GM21381 (cell line): ENCODE measurements at regions not wholly inside any gene's neighbourhood (a gene's known extent, or its start where the extent isn't known, plus 50 kb on each side); places are given as distances from the start of the nearest gene placed in this dataset.
"Not testable (repeated sequence)": the region's sequence is repeated elsewhere in the genome, so short reads cannot be mapped to it uniquely, and the experiment has no call there.

Source experiments
- ATAC-seq: cut with Tn5 transposase; IDR thresholded peaks from one replicate; pipeline ENCODE4 v1.9.1; 2021; ENCODE audit warnings: mild to moderate bottlenecking, moderate library complexity; ENCODE audit not compliant: unreplicated experiment

DNA sequence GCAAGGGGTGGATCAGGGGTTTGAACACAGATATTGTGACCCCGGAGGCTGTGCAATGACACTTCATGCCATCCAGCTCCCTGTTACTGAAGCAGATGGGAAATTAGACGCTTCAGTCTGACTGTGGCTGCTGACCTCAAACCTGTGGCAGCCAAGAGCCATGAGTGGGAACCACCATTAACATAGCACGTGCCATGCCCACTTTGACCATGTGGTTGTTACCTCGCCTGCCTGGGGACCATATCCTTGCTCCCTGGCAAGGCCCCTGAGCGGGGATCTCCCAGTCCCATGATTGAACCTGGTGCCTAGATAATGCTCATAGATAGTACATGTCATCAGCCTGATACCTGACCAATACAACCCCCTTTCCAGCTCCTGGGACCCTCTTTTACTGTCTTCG, 68.9 kb downstream of the CYP26B1 start:
- ATAC-seq: no peak

DNA sequence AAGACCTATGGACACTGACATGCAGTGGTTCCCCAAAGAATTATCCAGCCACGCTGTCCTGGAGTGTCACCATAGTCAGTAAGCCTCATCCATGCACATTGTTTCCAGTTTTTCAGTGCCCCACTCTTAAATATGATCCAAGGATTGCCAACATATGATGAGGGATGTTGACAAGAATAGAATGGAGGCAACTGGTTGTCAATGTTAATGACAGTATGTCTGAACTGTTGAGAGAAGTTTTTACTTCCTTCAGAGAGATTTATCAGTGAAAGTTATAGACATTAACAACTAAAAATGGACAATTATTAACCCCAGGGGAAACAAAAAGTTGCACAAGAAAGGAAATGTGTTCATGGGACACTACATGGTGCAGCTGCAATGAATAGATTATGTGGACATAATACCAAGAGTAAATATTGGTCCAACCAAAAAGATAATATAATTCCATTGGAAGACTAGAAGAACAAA, 69.9 kb downstream of the CYP26B1 start:
- ATAC-seq: no peak

DNA sequence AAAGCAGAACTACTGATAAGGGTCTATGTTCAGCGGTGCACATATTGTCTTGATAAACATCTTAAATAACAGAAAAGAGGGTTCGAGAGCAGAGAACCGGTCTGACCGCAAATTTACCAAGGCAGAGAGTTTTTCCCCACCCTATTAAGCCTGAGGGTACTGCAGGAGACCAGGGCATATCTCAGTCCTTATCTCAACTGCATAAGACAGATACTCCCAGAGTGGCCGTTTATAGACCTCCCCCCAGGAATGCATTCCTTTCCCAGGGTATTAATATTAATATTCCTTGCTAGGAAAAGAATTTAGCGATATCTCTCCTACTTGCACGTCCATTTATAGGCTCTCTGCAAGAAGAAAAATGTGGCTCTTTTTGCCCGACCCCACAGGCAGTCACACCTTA, 74.3 kb downstream of the CYP26B1 start:
- not testable (repeated sequence) for ATAC-seq

DNA sequence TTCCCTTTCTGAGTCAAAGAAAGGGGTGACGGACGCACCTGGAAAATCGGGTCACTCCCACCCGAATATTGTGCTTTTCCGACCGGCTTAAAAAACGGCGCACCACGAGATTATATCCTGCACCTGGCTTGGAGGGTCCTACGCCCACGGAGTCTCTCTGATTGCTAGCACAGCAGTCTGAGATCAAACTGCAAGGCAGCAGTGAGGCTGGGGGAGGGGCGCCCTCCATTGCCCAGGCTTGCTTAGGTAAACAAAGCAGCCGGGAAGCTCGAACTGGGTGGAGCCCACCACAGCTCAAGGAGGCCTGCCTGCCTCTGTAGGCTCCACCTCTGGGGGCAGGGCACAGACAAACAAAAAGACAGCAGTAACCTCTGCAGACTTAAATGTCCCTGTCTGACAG, 83.5 kb downstream of the CYP26B1 start:
- ATAC-seq: not testable (repeated sequence)

DNA sequence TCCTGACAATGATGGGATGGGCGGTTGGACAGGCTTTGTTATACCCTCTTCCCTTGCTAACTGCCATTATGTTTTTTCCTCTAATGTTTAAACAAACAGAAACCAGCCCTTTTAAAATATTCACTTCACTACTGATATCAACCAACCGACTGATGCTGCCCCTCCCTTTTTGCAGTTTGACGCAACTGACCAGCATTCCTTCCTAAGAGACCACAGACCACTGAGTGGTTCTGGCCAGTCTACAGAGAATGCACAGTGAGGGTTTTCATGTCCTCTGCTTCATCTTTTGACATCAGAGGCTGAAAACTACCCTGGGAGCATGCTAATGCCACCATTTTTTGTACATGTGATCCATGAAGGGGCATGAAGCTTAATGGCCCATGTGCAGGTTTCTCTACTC, 85.3 kb downstream of the CYP26B1 start:
- ATAC-seq: no peak

DNA sequence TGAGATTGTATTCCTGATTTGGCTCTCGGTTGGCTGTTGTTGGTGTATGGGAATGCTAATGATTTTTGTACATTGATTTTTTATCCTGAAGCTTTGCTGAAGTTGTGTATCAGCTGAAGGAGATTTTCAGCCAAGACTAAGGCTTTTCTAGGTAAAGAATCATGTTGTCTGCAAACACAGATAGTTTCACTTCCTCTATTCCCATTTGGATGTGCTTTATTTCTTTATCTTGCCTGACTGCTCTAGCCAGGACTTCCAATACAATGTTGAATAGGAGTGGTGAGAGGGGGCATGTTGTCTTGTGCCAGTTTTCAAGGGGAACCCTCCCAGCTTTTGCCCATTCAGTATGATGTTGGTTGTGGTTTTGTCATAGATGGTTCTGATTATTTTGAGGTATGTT, 90.4 kb downstream of the CYP26B1 start:
- no peak for ATAC-seq

DNA sequence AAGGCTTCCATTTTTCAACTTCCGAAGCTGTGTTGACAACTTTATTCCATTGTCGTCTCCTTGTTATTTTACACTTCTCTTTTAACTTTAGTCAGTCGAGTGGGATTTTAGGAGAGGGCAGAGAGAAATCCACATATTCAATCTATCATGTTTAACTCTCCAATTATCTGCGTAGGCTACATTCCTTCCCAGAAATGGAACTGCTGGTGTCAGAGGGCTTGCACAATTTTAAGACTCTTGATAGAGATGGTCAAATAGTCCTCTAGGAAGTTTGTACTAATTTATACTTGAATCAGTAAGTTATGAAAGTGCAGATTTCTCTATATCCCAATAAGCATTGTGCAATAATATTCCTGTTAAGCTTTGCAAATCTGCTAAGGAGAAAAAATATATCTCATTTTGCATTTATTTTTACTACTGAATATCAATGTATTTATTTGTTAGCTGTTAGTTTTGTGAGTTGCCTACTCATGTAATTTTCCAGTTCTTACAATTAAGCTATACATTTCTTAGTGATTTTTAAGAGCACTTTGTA, 95.6 kb downstream of the CYP26B1 start:
- ATAC-seq: no peak

DNA sequence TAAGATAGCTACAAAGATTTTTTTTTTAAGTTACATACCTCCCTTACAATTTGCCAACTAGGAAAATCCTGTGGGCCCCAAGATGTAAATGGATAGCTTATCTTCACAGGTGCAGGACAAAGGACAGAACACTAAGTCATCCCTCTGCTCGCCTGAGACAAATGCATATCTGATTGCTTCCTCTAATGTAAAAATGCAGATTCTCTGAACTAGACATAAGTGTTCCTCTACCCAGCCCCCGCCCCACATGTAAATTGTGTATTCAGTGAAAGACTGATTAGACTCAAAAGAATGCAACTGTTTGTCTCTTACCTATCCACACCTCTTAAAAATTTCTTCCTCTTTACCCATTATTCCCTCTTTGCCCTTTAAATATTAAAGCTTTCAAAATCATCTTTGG, 96.5 kb downstream of the CYP26B1 start:
- no peak for ATAC-seq

DNA sequence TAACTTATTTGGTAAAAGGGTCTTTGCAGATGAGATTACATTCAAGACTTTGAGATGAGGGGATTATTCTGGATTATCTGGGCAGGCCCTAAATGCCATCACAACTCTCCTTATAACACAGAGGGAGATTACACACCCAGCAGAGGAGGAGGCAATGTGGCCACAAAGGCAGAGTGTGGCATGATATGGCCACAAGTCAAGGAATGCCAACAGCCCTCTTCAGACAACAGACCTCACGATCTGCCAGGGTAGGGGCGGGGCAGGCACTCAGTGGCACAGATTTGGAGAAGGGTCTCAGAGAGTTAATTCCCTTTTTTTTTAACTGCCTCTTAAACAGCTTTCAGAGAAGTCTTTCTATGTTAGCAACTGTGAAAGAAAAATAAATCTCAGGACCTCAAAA, 96.9 kb downstream of the CYP26B1 start:
- ATAC-seq: no peak

DNA sequence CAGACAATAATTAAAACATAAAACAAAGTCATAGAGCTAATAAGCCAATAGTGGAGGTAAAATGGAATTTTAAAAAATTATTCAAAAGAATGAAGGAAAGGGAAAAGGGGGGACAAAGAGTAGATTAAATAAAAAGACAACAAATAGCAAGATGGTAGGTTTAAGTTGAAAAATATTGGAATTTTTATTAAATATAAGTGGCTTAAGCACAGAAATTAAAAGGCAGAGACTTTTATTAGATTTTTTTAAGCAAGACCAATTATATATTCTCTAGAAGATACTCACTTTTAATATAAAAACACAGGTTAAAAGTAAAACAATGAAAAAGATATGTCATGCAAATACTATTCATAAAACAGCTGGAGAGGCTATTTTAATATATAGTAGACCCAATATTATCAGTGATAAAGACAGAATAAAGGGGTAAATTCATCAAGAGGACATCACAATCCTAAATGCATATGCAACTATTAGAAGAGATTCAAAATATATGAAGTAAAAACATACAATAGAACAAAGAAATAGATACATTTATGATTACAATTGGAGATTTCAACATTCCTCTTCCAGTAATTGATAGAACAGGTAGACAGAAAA, 98.7 kb downstream of the CYP26B1 start:
- ATAC-seq: no peak

DNA sequence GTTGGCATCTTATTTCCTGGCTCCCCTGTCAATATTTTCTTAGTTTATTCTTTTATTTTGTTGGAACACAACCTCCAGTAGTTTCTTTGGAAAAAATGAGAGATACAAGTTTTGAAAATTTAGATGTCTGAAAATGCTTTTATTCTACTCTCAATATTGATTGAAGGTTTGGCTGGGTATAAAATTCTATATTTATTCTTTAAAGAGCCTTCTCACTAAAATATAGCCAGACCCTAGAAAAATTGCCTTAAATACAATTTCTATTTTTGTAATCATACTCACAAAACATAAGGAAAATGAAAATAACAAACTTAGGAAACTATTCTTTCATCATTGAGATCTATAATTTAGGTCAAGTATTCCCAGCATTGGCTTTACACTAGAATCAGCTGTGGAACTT, 103.7 kb downstream of the CYP26B1 start:
- no peak for ATAC-seq

DNA sequence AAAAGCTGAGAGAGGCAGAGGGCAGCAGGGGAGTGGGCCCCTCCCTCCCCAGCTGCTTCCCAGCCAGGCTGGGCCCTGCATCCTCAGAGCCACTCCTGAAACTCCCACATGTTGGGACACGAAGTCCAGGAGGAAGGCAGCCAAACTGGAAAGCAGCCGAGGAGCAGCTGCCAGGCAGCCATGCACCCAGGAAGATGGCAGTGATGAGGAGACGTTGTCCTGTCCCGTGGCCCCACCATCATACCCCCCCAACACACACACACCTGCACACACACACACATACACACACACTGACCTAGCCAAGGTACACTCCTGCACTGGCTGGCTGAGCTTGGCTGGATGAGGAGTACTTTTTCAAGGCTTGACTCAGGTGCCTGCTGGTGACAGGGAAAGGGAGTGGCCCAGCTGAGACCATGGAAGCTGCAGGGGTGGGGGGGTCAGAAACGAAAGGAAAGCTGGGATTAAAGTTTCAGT, 106.0 kb downstream of the CYP26B1 start:
- no peak for ATAC-seq

DNA sequence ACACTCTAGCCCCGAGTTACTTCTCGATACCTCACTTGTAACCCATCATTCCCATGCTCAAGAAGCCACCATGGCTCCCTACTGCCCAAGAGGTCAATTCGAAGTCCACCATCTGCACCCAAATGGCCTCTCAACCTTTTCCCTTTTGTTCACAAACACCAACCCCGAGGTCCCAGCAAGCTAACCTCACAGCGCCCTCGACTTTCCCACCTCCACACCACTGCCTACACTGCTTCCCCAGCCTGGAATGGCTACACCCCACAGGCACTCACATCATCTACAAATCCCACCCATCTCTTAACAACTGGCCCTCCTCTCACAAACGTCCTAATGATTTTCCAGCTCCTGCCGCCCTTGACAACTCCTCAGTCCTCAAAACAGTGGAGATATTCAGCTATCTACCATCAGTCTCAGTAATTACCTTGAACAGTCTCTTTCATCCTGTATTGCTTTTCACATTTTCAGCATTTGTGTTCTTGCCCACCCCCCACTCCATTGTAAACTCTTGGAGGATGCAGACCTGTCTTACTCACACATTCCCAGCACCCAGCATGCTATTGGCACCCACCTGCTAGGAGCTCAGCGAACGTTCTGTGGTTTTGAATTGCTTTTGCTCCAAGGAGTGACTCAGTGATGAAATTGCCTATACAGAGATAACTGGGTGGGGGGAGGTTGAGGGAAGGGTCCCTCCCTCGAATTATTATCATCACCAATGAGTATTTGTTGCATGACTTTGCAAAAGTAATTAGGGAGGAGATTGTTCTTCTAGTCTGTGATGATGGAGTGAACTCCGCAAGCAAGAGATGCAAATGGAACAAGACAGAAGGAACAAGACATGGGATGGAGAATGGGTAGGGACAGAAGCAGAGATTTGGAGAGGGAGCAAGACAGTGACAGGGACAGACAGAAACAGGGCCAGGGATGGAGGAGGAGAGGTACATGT, 106.8 kb downstream of the CYP26B1 start:
- no peak for ATAC-seq

DNA sequence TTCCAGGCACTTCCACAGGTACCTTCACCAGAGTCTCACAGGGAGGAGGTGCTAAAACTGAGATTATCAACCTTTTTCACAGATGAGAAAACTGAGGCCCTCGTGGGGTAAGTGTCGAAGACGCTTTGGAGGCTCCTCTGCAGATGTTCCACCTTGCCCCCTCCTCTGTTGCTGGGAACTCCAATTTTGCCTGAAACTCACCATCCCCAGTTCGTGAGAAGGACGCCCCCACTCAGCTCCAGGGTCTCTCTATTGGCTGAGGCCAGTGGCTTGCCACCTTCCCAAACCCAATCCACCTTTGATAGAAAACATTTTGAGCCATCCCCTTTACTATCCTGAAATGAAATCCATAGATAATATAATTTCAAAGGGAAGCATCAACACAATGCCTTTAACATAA, 109.1 kb downstream of the CYP26B1 start:
- no peak for ATAC-seq

DNA sequence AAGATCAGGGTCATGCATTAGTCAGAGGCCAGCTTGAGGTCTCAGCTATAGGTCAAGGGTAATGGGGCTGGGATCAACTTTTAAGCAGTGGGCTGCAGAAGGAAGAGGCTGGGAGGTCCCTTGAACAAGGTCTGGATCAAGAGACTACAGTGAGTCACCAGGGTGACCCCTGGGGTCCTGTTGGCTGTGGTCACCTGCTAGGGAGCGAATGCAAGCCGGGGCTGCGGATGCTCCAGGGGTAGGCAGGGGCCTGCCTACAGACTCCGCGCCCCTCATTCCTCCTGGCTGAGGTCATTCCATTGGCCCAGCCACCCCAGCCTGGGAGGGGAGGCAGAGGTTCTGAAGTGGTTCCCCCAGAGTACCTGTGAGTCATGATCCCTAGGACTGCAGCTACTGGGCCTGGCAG, 110.4 kb downstream of the CYP26B1 start:
- no peak for ATAC-seq

DNA sequence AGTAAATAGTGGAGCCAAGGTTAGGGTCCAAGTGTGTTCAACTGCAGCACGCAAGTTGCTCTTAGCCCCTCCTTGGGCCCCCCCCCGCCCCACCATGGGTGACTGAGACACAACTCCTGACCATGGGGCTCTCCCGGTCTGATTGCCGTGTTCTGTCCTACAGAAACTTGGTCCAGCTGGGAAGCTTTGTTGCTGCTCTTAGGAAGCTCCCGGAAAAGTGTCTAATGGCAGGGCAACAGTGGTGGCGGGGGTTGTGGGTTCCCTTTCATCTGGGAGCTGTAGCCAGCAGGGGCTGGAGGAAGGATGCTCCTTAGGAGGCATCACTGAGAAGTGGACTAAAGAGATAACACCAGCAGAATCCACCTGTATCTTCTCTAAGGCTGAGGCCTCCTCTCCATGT, 111.1 kb downstream of the CYP26B1 start:
- ATAC-seq: no peak

DNA sequence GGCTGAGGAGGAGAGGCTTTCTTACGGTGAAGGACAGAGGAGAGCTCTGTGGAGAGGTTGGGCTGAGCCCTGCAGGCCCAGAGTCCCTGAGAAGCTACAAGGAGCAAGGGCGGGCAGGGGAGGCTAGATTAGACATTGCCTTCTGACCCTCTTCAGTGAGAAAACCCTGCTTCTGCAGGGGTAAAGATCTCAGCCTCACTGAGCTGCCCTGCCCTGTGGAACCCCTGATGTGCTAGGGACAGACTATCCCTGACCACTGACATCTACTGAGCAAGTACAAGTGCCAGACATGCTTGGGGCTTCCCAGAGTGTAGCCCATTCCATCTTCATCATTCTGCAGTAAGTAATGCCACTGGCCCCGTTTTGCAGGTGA, 111.5 kb downstream of the CYP26B1 start:
- no peak for ATAC-seq

DNA sequence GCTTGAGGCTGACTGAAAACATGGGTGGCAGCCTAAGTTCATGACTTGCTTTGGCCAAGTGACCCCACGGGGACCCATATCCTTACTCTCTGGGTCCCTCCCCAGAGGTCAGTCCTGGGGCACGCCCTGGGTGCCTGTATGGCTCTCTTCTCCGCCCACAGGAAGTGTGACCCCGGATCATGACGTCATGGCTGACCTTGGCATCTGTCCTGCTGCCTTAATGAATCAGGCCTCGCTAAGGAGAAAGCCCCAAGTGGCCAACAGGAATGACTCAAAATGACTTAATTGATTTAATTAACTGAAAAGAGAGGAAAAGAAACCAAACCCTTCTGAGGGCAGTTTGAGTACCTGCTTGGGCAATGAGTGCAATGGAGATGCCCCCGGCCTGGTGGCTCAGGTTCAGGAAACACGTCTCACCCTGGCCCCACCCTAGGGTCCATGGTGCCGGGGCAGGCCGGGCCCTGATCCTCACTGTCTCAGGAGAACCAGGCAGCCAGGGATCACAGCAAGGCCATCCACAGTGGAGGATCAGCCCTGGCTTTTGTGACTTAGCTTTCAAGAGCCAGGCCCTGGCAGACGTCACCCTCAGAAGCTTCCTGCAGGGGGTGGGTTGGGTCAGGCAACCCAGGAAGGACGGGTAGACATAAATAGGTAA, 112.0 kb downstream of the CYP26B1 start:
- ATAC-seq: no peak

DNA sequence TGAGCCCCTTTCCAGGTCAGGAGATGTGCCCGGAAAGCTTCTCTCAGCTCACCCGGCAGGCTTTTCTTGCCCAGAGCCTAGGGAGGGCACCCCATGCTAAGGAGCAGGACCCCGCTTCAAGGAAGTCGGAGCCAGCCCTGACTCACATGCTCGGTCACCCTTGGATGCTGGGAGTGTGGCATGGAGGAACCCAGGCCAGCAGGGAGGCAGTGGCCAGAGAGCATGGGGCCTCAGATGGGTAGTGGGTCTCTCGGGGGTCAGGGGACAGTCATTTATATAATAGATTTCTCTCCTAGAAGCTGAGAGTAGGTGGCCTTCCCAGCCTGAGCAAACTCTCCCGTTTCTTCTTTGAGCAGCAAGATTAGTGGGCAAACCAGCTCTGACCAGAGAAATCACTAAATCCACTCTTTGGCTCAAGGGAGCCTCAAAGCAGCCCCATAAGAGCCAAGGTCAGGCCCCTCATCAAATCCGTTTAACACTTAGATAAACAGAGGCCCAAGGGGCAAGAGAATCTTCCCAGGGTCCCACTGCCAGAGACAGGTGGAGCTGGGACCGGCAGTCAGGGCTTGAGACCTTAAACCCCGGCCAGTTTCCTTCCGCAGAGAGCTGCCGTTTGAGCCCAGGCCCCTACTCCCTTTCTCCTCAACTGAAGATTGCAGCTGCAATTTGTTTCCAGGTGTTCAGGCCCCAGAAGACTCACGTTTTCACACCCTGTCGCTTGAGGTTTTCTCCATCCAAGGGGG, 113.1 kb downstream of the CYP26B1 start:
- ATAC-seq: no peak

DNA sequence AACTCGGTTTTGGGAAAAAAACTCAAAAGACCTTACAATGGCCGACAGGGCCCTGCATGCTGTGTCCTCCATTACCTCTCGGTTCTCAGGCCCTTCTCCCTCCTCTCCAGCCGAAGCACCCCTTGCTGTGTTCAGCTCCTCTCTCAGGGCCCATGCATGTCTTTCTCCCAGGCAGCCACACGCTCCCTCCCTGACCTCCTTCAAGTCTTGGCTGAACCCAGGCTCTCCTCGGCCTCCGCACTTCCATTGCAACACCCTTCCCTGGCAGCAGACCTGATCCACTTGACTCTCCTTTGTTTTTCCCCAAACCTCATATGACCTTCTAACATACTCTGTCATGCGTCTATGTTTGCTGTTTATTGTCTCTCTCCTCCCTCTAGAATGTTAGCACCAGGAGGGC, 114.0 kb downstream of the CYP26B1 start:
- no peak for ATAC-seq
